HG03565 (cell line): ENCODE measurements at regions not wholly inside any gene's neighbourhood (a gene's known extent, or its start where the extent isn't known, plus 50 kb on each side); places are given as distances from the start of the nearest gene placed in this dataset.
"Not testable (repeated sequence)": the region's sequence is repeated elsewhere in the genome, so short reads cannot be mapped to it uniquely, and the experiment has no call there.

Experiments used
- ATAC-seq: cut with Tn5 transposase; IDR thresholded peaks from one replicate; pipeline ENCODE4 v1.9.1; 2021; ENCODE audit warnings: mild to moderate bottlenecking, moderate library complexity; ENCODE audit not compliant: unreplicated experiment

GRCh38 chr1:14332158-14332557, 266.3 kb upstream of the KAZN start:
- no peak for ATAC-seq

- no peak for ATAC-seq
These were observed 263.9 kb upstream of the KAZN start for GRCh38 chr1:14334336-14335176.

DNA sequence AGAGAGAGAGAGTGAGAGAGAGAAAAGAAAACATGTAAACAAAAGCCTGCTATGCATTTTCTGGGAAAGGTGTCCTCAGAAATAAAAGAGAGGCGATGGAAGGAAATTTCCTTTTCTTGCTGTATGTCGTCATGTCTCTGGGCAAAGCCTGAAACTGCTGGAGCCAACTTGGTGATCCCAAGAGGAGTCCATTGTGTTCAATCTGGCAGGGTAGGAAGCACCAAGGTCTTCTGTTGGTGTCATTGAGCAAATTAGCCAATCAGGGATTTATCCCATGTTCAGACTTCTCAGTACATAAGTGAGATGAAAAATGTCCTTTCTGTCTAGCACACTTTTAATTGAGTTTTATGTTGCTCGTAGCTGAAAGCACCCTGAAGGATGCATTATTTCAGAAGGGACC, 260.0 kb upstream of the KAZN start:
- no peak for ATAC-seq

DNA sequence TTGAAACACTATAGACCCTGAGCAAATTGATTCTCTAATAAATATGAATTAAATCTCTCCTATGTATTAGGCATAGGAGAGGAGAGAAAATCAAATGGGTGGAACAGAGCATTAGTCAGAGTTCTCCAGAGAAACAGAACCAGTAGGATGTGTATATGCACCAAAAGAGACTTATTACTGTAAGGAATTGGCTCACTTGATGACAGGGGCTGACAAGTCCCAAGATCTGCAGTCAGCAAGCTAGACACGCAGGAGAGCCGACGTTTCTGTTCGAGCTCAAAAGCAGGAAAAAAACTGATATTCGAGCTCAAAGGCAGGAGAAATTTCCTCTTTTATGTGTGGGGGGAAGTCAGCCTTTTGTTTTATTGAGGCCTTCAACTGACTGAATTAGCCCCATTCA, 259.2 kb upstream of the KAZN start:
- no peak for ATAC-seq

GRCh38 chr1:14340002-14340785, 258.3 kb upstream of the KAZN start:
- no peak for ATAC-seq

GRCh38 chr1:14341147-14341546, 257.3 kb upstream of the KAZN start:
- ATAC-seq, result no peak

DNA sequence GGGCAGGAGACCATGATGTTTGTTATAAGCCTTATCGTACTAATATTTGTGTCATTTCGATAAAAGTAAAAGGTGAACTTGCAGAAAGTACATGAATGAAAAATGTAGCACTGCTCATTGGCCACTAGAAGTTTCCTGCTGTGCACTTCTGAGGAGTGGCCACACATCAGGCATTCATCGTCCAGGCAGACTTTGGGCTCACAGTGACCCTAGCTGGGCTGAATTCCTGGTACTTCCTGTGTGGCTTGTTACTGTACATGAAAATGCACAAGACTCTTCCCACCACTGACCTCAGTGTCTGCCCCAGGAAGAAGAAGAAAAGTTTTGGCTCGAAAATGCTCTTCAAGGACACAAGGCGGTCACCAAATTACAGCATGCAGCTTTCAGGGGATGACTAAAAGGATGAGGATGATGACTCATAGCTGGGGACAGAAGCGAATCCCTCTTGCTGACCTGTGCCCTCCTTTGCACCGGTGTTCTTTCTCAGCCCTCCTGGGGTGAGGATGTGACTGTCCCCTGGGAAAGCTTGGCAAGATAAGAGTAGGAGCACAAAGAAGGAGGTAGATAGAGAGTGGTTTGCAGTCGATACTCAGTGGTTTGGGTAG, 252.4 kb upstream of the KAZN start:
- ATAC-seq, result no peak

DNA sequence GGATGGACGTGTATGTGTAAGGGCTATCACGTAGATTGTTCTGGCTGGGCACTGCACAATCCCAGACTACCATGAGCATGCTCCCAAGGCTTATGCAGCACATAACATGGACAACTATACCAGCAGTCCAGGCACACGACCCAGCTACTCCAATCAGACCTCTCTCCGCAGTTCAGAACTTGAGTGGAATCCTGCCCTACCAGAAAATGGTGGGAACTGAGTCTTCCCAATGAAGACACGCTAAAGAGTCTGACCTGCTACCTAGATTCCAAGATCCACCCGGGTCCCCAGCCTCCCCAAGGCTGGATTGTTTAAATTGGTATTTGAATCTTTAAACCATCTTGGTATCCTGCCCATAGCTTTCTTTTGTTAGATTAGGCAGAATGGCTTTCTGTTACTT, 251.3 kb upstream of the KAZN start:
- ATAC-seq, result no peak

DNA sequence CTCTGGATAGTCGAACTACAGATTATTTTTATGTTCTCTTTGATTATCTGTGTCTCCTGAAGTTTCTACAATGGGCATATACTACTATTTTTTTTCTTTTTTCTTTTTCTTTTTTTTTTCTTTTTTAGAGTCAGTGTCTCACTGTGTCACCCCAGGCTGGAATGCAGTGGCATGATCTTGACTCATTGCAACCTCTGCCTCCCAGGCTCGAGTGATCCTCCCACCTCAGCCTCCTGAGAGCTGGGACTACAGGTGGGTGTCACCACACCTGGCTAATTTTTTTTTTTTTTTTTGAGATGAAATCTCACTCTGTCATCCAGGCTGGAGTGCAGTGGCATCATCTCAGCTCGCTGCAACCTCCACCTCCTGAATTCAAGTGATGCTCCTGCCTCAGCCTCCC, 250.7 kb upstream of the KAZN start:
- ATAC-seq, result no peak

DNA sequence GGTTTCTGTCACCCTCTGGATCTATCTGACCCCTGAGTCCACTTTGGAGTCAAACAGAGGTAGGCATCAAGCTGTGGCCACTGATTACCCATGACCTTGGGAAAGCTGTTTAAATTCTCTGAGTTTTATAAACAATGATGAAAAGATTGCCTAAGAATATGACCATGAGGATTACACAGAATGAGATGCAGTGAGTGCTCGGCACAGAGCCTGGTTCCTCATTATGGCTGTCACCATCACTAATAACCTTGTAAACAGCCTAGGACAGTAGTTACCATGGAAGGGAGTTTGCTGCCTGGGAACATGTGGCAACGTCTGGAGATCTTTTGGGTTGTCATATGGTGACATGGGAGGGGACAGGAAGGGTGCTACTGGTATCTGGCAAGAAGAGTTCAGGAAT, 248.3 kb upstream of the KAZN start:
- no peak for ATAC-seq

- ATAC-seq, result no peak
These were observed 245.6 kb upstream of the KAZN start for GRCh38 chr1:14352897-14353296.

GRCh38 chr1:14361005-14361404, 237.5 kb upstream of the KAZN start:
- ATAC-seq, result not testable (repeated sequence)

GRCh38 chr1:14362331-14362730, 236.2 kb upstream of the KAZN start:
- ATAC-seq, result no peak

DNA sequence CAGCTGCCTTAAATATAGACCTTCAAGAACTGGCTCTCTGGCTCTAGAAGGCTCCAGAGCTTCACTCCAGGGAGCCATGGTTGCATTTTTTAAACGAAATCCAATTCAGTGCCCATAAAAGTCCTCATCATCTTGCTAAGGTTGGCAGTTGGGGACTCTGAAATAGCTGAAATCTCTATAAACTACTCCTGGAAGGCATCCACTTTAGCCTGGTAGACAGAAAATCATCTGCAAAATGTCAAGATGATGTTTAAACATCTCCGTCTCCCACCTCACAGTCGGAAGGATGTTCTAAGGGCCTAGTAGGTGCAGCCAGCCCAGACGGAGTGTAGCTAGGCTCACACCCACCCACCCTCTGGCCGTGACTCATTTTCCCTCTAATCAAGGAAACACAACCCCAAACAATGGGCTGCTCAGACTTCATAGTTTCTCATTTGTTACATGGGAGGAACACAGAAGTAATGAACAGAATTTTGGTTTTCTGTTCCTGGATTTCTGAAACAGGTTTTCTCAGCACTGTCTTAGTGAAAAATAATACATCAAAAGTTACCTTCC, 235.4 kb upstream of the KAZN start:
- no peak for ATAC-seq

DNA sequence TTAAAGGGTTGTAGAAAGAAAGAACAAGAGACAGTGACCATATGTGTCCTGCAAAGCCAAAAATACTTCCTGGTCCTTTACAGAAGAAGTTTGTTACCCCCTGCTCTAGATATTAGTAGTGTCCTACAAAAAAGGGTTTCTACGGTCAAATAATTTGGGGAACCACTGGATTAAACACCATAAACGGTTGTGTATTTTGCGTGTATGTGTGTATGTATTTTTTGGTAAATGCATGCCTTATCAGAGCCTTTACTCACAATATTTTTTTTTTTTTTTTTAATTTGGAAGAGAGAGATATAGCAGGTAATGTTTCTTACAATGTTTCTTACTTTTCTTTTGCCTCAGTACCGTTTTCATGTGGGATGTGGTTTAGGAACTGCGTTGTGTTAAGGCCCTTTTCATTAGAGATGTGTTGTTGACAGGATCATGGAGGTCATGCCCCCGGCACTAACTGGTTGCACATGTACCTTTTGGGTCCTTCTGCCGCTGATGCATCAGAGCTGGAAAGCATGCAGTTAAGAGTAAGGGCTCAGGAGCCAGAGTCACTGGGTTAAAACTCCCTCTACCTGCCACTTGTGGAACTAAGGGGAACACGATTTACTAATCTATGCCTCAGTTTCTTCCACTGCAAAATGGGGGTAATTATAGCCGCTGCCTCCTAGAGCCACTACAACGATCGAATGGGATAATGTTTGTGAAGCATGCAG, 234.6 kb upstream of the KAZN start:
- ATAC-seq, result no peak

- no peak for ATAC-seq
These were observed 233.0 kb upstream of the KAZN start for GRCh38 chr1:14365301-14365988.

- no peak for ATAC-seq
These were observed 232.1 kb upstream of the KAZN start for GRCh38 chr1:14366091-14367018.

DNA sequence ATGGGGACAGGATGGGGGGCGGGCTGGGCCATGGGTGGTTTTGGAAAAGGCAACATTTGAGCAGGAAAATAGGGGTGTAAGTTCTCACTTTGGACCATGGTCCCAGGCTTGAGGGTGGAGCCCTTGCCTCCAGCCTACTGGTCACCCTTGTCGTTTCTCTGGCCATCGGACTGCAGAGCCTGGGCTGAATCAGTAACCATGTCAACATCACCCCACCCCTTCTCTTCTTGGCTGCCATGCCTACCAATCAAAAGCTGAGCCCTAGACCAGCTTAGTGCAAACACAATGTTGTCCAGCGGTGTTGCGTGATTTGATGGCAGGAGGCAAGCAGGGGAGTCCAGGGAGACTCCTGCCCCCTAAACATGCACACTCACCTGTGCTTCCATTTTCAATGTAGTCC, 231.0 kb upstream of the KAZN start:
- no peak for ATAC-seq

- no peak for ATAC-seq
These were observed 228.8 kb upstream of the KAZN start for GRCh38 chr1:14369526-14370213.
